ENCODE measurements at regions not wholly inside any gene's neighbourhood (a gene's known extent, or its start where the extent isn't known, plus 50 kb on each side); places are given as distances from the start of the nearest gene placed in this dataset.

GRCh38 chr11:15500643-15501042, 385.9 kb downstream of the INSC start:
- H3K27ac ChIP-seq, result no peak overlapping the region
- intact Hi-C loops (cut with DNase I; ENCODE audit: low total_unique reads), result no loop called here
- DNase-seq, result no peak
- no peaks in the 10 kb centered on the region for H3K36me3 ChIP-seq
- in situ Hi-C loops (cut with MboI; ENCODE audit: low pct_ligation_motif_present in 1 of 4, low pct_unique_long_range_greater_than_20kb in 1 of 4, low sequenced_read_pairs in 3 of 4), result no loop called here
- no peaks in the 10 kb centered on the region for H3K27me3 ChIP-seq
- WGBS, 2 donors (ENCODE audit: low coverage in 1 of 2), result 71 to 84% methylated on average over 4 of the region's 4 CpGs
- no peaks in the 10 kb centered on the region for H3K9me3 ChIP-seq
- no peak overlapping the region for H3K4me3 ChIP-seq
- H3K4me1 ChIP-seq, result peaks cover 0 to 3% (median 0%) of the 10 kb centered on the region in 4 donors
- TF ChIP-seq CTCF (IDR thresholded peaks at IDR 0.05), result no peak
- TF ChIP-seq EP300 (IDR thresholded peaks at IDR 0.05; ENCODE audit: low read depth), result no peak
- no peak for TF ChIP-seq POLR2A (IDR thresholded peaks at IDR 0.05)
- TF ChIP-seq POLR2AphosphoS5 (IDR thresholded peaks at IDR 0.05), result no peak

- H3K36me3 ChIP-seq, result no peaks in the 10 kb centered on the region
- H3K27ac ChIP-seq, result no peak overlapping the region
- 69 to 88% methylated on average over 7 of the region's 7 CpGs for WGBS, 2 donors (ENCODE audit: low coverage in 1 of 2)
- H3K9me3 ChIP-seq, result no peaks in the 10 kb centered on the region
- H3K27me3 ChIP-seq, result no peaks in the 10 kb centered on the region
- H3K4me3 ChIP-seq, result no peak overlapping the region
- DNase-seq, result no peak
- peaks cover 0 to 3% (median 0%) of the 10 kb centered on the region in 4 donors for H3K4me1 ChIP-seq
- intact Hi-C loops (cut with DNase I; ENCODE audit: low total_unique reads), result no loop called here
- TF ChIP-seq POLR2AphosphoS5 (IDR thresholded peaks at IDR 0.05), result no peak
- no peak for TF ChIP-seq POLR2A (IDR thresholded peaks at IDR 0.05)
- no peak for TF ChIP-seq EP300 (IDR thresholded peaks at IDR 0.05; ENCODE audit: low read depth)
- TF ChIP-seq CTCF (IDR thresholded peaks at IDR 0.05), result no peak
- in situ Hi-C loops (cut with MboI; ENCODE audit: low pct_ligation_motif_present in 1 of 4, low pct_unique_long_range_greater_than_20kb in 1 of 4, low sequenced_read_pairs in 3 of 4), result no loop called here
These were observed 386.8 kb downstream of the INSC start for GRCh38 chr11:15501566-15501965.

GRCh38 chr11:15505155-15505554, 390.4 kb downstream of the INSC start:
- peaks cover 0 to 6% (median 0%) of the 10 kb centered on the region in 4 donors for H3K4me1 ChIP-seq
- DNase-seq, result no peak
- no peaks in the 10 kb centered on the region for H3K36me3 ChIP-seq
- H3K27me3 ChIP-seq, result no peaks in the 10 kb centered on the region
- H3K4me3 ChIP-seq, result no peak overlapping the region
- no peaks in the 10 kb centered on the region for H3K9me3 ChIP-seq
- intact Hi-C loops (cut with DNase I; ENCODE audit: low total_unique reads), result no loop called here
- H3K27ac ChIP-seq, result no peak overlapping the region
- 100% methylated on average over 1 of the region's 1 CpG for WGBS, 2 donors (ENCODE audit: low coverage in 1 of 2)
- no peak for TF ChIP-seq CTCF (IDR thresholded peaks at IDR 0.05)
- TF ChIP-seq POLR2A (IDR thresholded peaks at IDR 0.05), result no peak
- TF ChIP-seq EP300 (IDR thresholded peaks at IDR 0.05; ENCODE audit: low read depth), result no peak
- TF ChIP-seq POLR2AphosphoS5 (IDR thresholded peaks at IDR 0.05), result no peak
- in situ Hi-C loops (cut with MboI; ENCODE audit: low pct_ligation_motif_present in 1 of 4, low pct_unique_long_range_greater_than_20kb in 1 of 4, low sequenced_read_pairs in 3 of 4), result no loop called here

- H3K36me3 ChIP-seq, result no peaks in the 10 kb centered on the region
- TF ChIP-seq POLR2AphosphoS5 (IDR thresholded peaks at IDR 0.05) (no peak), EP300 (IDR thresholded peaks at IDR 0.05; ENCODE audit: low read depth) (no peak), CTCF (IDR thresholded peaks at IDR 0.05) (no peak), POLR2A (IDR thresholded peaks at IDR 0.05) (no peak)
- 32 to 40% methylated on average over 1 to 6 of the region's 6 CpGs for WGBS, 2 donors (ENCODE audit: low coverage in 1 of 2)
- H3K27me3 ChIP-seq, result no peaks in the 10 kb centered on the region
- in situ Hi-C loops (cut with MboI; ENCODE audit: low pct_ligation_motif_present in 1 of 4, low pct_unique_long_range_greater_than_20kb in 1 of 4, low sequenced_read_pairs in 3 of 4) (no loop called here), intact Hi-C loops (cut with DNase I; ENCODE audit: low total_unique reads) (no loop called here)
- H3K4me3 ChIP-seq, result no peak overlapping the region
- no peak overlapping the region for H3K27ac ChIP-seq
- H3K9me3 ChIP-seq, result no peaks in the 10 kb centered on the region
- peak; percentile 37 for DNase-seq
- peaks cover 0 to 6% (median 0%) of the 10 kb centered on the region in 4 donors for H3K4me1 ChIP-seq
These were observed 392.9 kb downstream of the INSC start for GRCh38 chr11:15507592-15507991.
